ENCODE measurements at regions not wholly inside any gene's neighbourhood (a gene's known extent, or its start where the extent isn't known, plus 50 kb on each side); places are given as distances from the start of the nearest gene placed in this dataset.

DNA sequence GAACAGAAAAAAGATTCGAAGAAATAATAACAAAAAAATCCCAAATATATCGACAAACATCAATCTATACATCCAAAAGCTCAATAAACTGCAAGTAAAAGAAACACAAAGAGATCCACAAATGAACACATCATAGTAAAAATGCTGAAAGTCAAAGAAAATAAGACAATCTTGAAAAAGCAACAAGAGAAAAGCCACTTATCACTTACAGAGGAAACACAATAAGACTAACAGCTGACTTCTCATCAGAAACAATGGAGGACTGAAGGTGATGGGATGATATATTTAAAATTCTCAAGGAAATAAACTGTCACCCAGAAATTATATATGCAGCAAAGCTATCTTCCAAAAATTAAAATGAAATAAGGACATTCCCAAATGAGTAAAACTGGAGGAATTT is 140.3 kb downstream of the NDUFA10 start:
- no peak for TF ChIP-seq CTCF (IDR thresholded peaks at IDR 0.05)
- TF ChIP-seq POLR2A (IDR thresholded peaks at IDR 0.05): no peak
